HUDEP-2 (cell line): ENCODE measurements at regions not wholly inside any gene's neighbourhood (a gene's known extent, or its start where the extent isn't known, plus 50 kb on each side); places are given as distances from the start of the nearest gene placed in this dataset.
"Not testable (repeated sequence)": the region's sequence is repeated elsewhere in the genome, so short reads cannot be mapped to it uniquely, and the experiment has no call there.

Experiments used
- DNase-seq, 76 experiments: peaks; one replicate each; lab custom pipeline; 2025; ENCODE audit not compliant: unreplicated experiment in 76 of 76; lab: John Stamatoyannopoulos, UW

- no peak for DNase-seq
These were observed 569.8 kb upstream of the B3GAT1 start for GRCh38 chr11:134981835-134982234.

- no peak for DNase-seq
These were observed 569.0 kb upstream of the B3GAT1 start for GRCh38 chr11:134980819-134981710.

- DNase-seq: not testable (repeated sequence)
These were observed 567.0 kb upstream of the B3GAT1 start for GRCh38 chr11:134979089-134979457.

- no peak for DNase-seq
These were observed 566.5 kb upstream of the B3GAT1 start for GRCh38 chr11:134978388-134979088.

GRCh38 chr11:134976551-134976950 is 564.5 kb upstream of the B3GAT1 start:
- DNase-seq: no peak

GRCh38 chr11:134975866-134976376 is 563.9 kb upstream of the B3GAT1 start:
- no peak for DNase-seq

- no peak for DNase-seq
These were observed 561.8 kb upstream of the B3GAT1 start for GRCh38 chr11:134973801-134974200.

GRCh38 chr11:134971381-134971780 is 559.3 kb upstream of the B3GAT1 start:
- DNase-seq: no peak

- no peak for DNase-seq
These were observed 555.7 kb upstream of the B3GAT1 start for GRCh38 chr11:134967746-134968145.

GRCh38 chr11:134961386-134961785 is 549.3 kb upstream of the B3GAT1 start:
- not testable (repeated sequence) for DNase-seq

- no peak for DNase-seq
These were observed 546.8 kb upstream of the B3GAT1 start for GRCh38 chr11:134958870-134959269.

- no peak for DNase-seq
These were observed 546.2 kb upstream of the B3GAT1 start for GRCh38 chr11:134958336-134958640.

- DNase-seq: no peak
These were observed 545.7 kb upstream of the B3GAT1 start for GRCh38 chr11:134957540-134958335.

- no peak for DNase-seq
These were observed 544.6 kb upstream of the B3GAT1 start for GRCh38 chr11:134956450-134957210.

GRCh38 chr11:134955970-134956369 is 543.9 kb upstream of the B3GAT1 start:
- not testable (repeated sequence) for DNase-seq

- no peak for DNase-seq
These were observed 543.2 kb upstream of the B3GAT1 start for GRCh38 chr11:134955281-134955680.

GRCh38 chr11:134954456-134954855 is 542.4 kb upstream of the B3GAT1 start:
- DNase-seq: not testable (repeated sequence)

- DNase-seq: not testable (repeated sequence)
These were observed 541.5 kb upstream of the B3GAT1 start for GRCh38 chr11:134953417-134953970.

GRCh38 chr11:134951305-134951700 is 539.3 kb upstream of the B3GAT1 start:
- no peak for DNase-seq

- DNase-seq: no peak
These were observed 538.8 kb upstream of the B3GAT1 start for GRCh38 chr11:134950692-134951304.
